H9 (cell line): ENCODE measurements at regions not wholly inside any gene's neighbourhood (a gene's known extent, or its start where the extent isn't known, plus 50 kb on each side); places are given as distances from the start of the nearest gene placed in this dataset.

Experiments used
- DNase-seq: peaks from one replicate; pipeline ENCODE4 v3.0.0-alpha.2; 2017
- H2AFZ ChIP-seq: one replicate; pipeline ENCODE4 v1.6.1; 2013; ENCODE audit warnings: mild to moderate bottlenecking, low read length, control low read depth, moderate library complexity
- H2AK5ac ChIP-seq: 2 replicates; pipeline ENCODE4 v1.6.1; 2013; ENCODE audit warnings: low read length, control low read depth, mixed read lengths; ENCODE audit not compliant: insufficient read length
- H2BK120ac ChIP-seq: one replicate; pipeline ENCODE4 v1.6.1; 2013; ENCODE audit warnings: low read depth, mild to moderate bottlenecking, low read length, control low read depth, inconsistent platforms; ENCODE audit not compliant: poor library complexity, severe bottlenecking
- H2BK12ac ChIP-seq: 2 replicates; pipeline ENCODE4 v1.6.1; 2013; ENCODE audit warnings: low read length, control low read depth, mixed read lengths, low read depth; ENCODE audit not compliant: insufficient read length
- H2BK15ac ChIP-seq: 2 replicates; pipeline ENCODE4 v1.6.1; 2013; ENCODE audit warnings: low read depth, low read length, control low read depth
- H2BK20ac ChIP-seq: one replicate; pipeline ENCODE4 v1.6.1; 2013; ENCODE audit warnings: low read depth, mild to moderate bottlenecking, low read length, control low read depth, inconsistent platforms; ENCODE audit not compliant: poor library complexity, severe bottlenecking
- H2BK5ac ChIP-seq: 2 replicates; pipeline ENCODE4 v1.6.1; 2013; ENCODE audit warnings: low read length, control low read depth, mixed read lengths; ENCODE audit not compliant: insufficient read length
- H3K14ac ChIP-seq: 2 replicates; pipeline ENCODE4 v1.6.1; 2013; ENCODE audit warnings: low read length, control low read depth; ENCODE audit not compliant: insufficient read depth
- H3K18ac ChIP-seq: 2 replicates; pipeline ENCODE4 v1.6.1; 2013; ENCODE audit warnings: low read depth, mild to moderate bottlenecking, mixed read lengths, low read length, control low read depth; ENCODE audit not compliant: insufficient read length
- H3K23ac ChIP-seq: 2 replicates; pipeline ENCODE4 v1.6.1; 2013; ENCODE audit warnings: low read length, control low read depth, mixed read lengths, low read depth; ENCODE audit not compliant: insufficient read length
- H3K23me2 ChIP-seq: 2 replicates; pipeline ENCODE4 v1.6.1; 2013; ENCODE audit warnings: low read depth, mild to moderate bottlenecking, mixed read lengths, low read length, control low read depth; ENCODE audit not compliant: insufficient read length, poor library complexity, severe bottlenecking
- H3K27ac ChIP-seq: 2 replicates; pipeline ENCODE4 v1.5.1; 2013; ENCODE audit warnings: low read length, control low read depth, mixed read lengths, low read depth; ENCODE audit not compliant: insufficient read length
- H3K27me3 ChIP-seq: 2 replicates; pipeline ENCODE4 v1.6.1; 2013; ENCODE audit warnings: low read length, control low read depth, inconsistent platforms; ENCODE audit not compliant: insufficient read depth
- H3K4ac ChIP-seq: 2 replicates; pipeline ENCODE4 v1.6.1; 2013; ENCODE audit warnings: low read depth, mild to moderate bottlenecking, control low read depth, inconsistent platforms, low read length, moderate library complexity
- H3K4me1 ChIP-seq: 2 replicates; pipeline ENCODE4 v1.6.1; 2013; ENCODE audit warnings: low read length, control low read depth, inconsistent platforms; ENCODE audit not compliant: insufficient read depth
- H3K4me2 ChIP-seq: 2 replicates; pipeline ENCODE4 v1.6.1; 2013; ENCODE audit warnings: low read length, control low read depth, mixed read lengths; ENCODE audit not compliant: insufficient read length, insufficient read depth
- H3K56ac ChIP-seq: 2 replicates; pipeline ENCODE4 v1.6.1; 2013; ENCODE audit warnings: low read depth, mild to moderate bottlenecking, mixed read lengths, low read length, control low read depth; ENCODE audit not compliant: insufficient read length
- H3K79me1 ChIP-seq: 2 replicates; pipeline ENCODE4 v1.6.1; 2013; ENCODE audit warnings: low read depth, mild to moderate bottlenecking, moderate library complexity, low read length, control low read depth, inconsistent platforms; ENCODE audit not compliant: insufficient read depth, poor library complexity, severe bottlenecking
- H3K79me2 ChIP-seq: 2 replicates; pipeline ENCODE4 v1.6.1; 2013; ENCODE audit warnings: low read length, control low read depth, inconsistent platforms; ENCODE audit not compliant: insufficient read depth
- H3K9ac ChIP-seq: 2 replicates; pipeline ENCODE4 v1.6.1; 2013; ENCODE audit warnings: low read length, control low read depth, mixed read lengths; ENCODE audit not compliant: insufficient read length; ENCODE audit errors: extremely low read depth
- H3K9me3 ChIP-seq: one replicate; pipeline ENCODE4 v1.6.1; 2013; ENCODE audit warnings: low read depth, low read length, inconsistent platforms; ENCODE audit not compliant: control insufficient read depth
- H3T11ph ChIP-seq: one replicate; pipeline ENCODE4 v1.6.1; 2013; ENCODE audit warnings: mild to moderate bottlenecking, low read length, control low read depth, inconsistent platforms
- H4K20me1 ChIP-seq: one replicate; pipeline ENCODE4 v1.6.1; 2013; ENCODE audit not compliant: control insufficient read depth, insufficient read length, insufficient read depth
- H4K5ac ChIP-seq: 2 replicates; pipeline ENCODE4 v1.6.1; 2013; ENCODE audit warnings: low read depth, mild to moderate bottlenecking, mixed read lengths, low read length, control low read depth; ENCODE audit not compliant: insufficient read length
- H4K8ac ChIP-seq: replicated peaks from 2 replicates; pipeline ENCODE4 v1.6.1; 2013; ENCODE audit warnings: low read length, control low read depth, mixed read lengths, low read depth; ENCODE audit not compliant: insufficient read length
- H4K91ac ChIP-seq: 2 replicates; pipeline ENCODE4 v1.6.1; 2013; ENCODE audit warnings: low read depth, mild to moderate bottlenecking, moderate library complexity, mixed read lengths, low read length, control low read depth; ENCODE audit not compliant: insufficient read length
- H3K27ac Mint-ChIP-seq, 3 experiments: 2 replicates in 2 of 3; 3 replicates in 1 of 3; pipeline ENCODE4 v1.8.0; 2020 to 2021; ENCODE audit warnings: mixed read lengths in 3 of 3, mild to moderate bottlenecking in 1 of 3, moderate library complexity in 1 of 3
- H3K27me3 Mint-ChIP-seq: 2 replicates; pipeline ENCODE4 v1.8.0; 2021; ENCODE audit warnings: low read depth, mild to moderate bottlenecking, moderate library complexity, mixed read lengths
- H3K36me3 Mint-ChIP-seq, 3 experiments: 2 replicates in 2 of 3; 3 replicates in 1 of 3; pipeline ENCODE4 v1.8.0; 2020 to 2021; ENCODE audit warnings: low read depth in 3 of 3, mixed read lengths in 3 of 3; ENCODE audit not compliant: insufficient read depth in 1 of 3
- H3K4me1 Mint-ChIP-seq, 2 experiments: 2 replicates each; pipeline ENCODE4 v1.8.0; 2020; ENCODE audit warnings: mixed read lengths in 2 of 2
- H3K4me3 Mint-ChIP-seq, 2 experiments: 2 replicates in 1 of 2; 3 replicates in 1 of 2; pipeline ENCODE4 v1.8.0; 2020 to 2021; ENCODE audit warnings: mild to moderate bottlenecking in 2 of 2, mixed read lengths in 2 of 2, moderate library complexity in 1 of 2
- H3K9me3 Mint-ChIP-seq, 2 experiments: 2 replicates in 1 of 2; 3 replicates in 1 of 2; pipeline ENCODE4 v1.8.0; 2020; ENCODE audit warnings: mild to moderate bottlenecking in 2 of 2, mixed read lengths in 2 of 2, moderate library complexity in 1 of 2
- CTCF ChIP-seq: fragments of 200-600 bp; sonication (generic); conservative IDR thresholded peaks from 3 replicates; pipeline ENCODE4 v1.8.0; 2021; ENCODE audit warnings: antibody characterized with exemption, mild to moderate bottlenecking
- WGBS: extraction: QIAGEN DNeasy Blood & Tissue Kit; methylation state at CpG from one replicate; pipeline ENCODE4 v1.1.7; 2013; ENCODE audit warnings: missing lambda C conversion rate, low lambda C conversion rate, mixed read lengths; ENCODE audit not compliant: insufficient read length; ENCODE audit errors: extremely low coverage; 5-methylcytosine and 5-hydroxymethylcytosine counted together

GRCh38 chr2:122993592-122993991, 1031.5 kb upstream of the CNTNAP5 start:
- no peak overlapping the region for H4K5ac ChIP-seq
- H2BK12ac ChIP-seq: no peak overlapping the region
- no peaks in the 10 kb centered on the region for H3K4me1 ChIP-seq
- no peak for TF ChIP-seq CTCF
- no peak for DNase-seq
- H3K36me3 Mint-ChIP-seq: peaks cover 6 to 16% (median 6%) of the 10 kb centered on the region in 3 experiments
- no peaks in the 10 kb centered on the region for H4K20me1 ChIP-seq
- no peaks in the 10 kb centered on the region for H3K23me2 ChIP-seq
- no peak overlapping the region for H3T11ph ChIP-seq
- no peak overlapping the region for H3K18ac ChIP-seq
- peaks cover 0 to 2% of the 10 kb centered on the region in 2 experiments; a peak in 2 of 4 replicates for H3K4me1 Mint-ChIP-seq
- H2BK5ac ChIP-seq: no peak overlapping the region
- H2BK15ac ChIP-seq: no peak overlapping the region
- H3K27me3 Mint-ChIP-seq: no peaks in the 10 kb centered on the region
- no peak overlapping the region for H3K14ac ChIP-seq
- H2AK5ac ChIP-seq: no peak overlapping the region
- H3K4me2 ChIP-seq: no peak overlapping the region
- H3K9me3 ChIP-seq: no peaks in the 10 kb centered on the region
- no peak overlapping the region for H3K56ac ChIP-seq
- no peak overlapping the region for H4K91ac ChIP-seq
- H3K27ac ChIP-seq: no peak overlapping the region
- no peak overlapping the region for H3K23ac ChIP-seq
- no peak overlapping the region for H3K9ac ChIP-seq
- H3K79me1 ChIP-seq: no peaks in the 10 kb centered on the region
- H3K4ac ChIP-seq: no peak overlapping the region
- no peak overlapping the region for H3K4me3 Mint-ChIP-seq
- no peak overlapping the region for H2BK20ac ChIP-seq
- no peak overlapping the region for H4K8ac ChIP-seq
- WGBS: no CpG with 5 or more reads among the region's 1 CpG
- no peaks in the 10 kb centered on the region for H3K79me2 ChIP-seq
- H3K27me3 ChIP-seq: no peaks in the 10 kb centered on the region
- H2BK120ac ChIP-seq: no peak overlapping the region
- peaks cover 10 to 16% of the 10 kb centered on the region in 2 experiments for H3K9me3 Mint-ChIP-seq
- H2AFZ ChIP-seq: no peak overlapping the region
- no peak overlapping the region for H3K27ac Mint-ChIP-seq
